Hematopoietic multipotent progenitor cell treated with erythropoietin and hydrocortisone succinate and interleukin-3 and kit ligand, for 6 days (in vitro differentiated cells): ENCODE measurements at regions not wholly inside any gene's neighbourhood (a gene's known extent, or its start where the extent isn't known, plus 50 kb on each side); places are given as distances from the start of the nearest gene placed in this dataset.
A peak's percentile ranks its signal among the peaks of the same experiment; 100 is the strongest.

ENCODE experiments used
- DNase-seq: peaks from one replicate; pipeline ENCODE4 v3.0.0-alpha.2; 2015

DNA sequence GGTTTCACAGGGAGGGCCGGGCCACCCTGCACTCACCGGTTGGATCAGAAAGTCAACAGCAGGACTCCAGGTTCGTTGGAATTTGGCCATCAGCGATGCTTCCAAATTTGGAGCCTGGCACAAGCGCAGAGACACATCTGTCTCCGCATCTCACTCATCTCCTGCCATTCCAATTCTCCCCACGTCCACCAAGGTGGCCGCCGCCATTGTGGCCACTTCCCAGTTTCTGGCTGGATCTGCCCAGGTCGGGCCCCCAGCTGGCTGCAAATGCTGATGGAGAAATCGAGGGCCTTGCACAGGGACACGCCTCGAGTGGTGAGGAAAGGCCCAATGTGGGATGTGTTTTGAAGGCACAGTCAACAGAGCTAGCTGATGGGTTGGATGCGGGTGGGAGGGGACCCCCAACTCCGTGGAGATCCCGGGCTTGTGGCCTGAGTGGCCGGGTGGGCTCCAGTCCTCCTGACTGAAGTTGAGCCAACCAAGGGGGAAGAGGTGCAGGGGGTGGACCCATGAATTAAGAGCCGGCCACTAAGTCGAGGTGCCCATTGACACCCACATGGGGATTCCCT, 102.7 kb downstream of the CRYAA start:
- no peak for DNase-seq

DNA sequence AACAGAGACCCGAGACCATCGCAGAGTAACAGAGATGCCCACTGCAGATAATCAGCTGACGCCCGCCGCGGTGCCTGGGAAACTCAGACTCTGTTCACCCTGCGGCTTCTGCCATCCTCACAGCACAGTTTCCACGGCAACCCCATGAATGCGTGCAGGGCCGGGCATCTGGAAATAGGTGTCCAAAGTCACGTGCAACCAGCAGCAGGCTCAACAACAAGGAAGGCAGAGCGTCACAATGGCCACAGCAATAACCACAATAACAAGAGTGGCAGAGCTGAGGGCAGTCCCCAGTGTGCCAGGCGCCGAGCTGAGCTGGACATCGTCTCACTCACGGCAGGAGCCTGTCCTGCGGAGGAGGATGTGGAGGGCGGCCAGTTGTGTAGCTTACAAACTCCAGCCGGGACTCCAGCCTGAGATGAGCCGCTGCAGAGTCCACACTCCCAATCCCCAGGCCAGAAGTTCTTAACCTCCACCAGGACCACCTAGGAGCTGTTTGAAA, 102.0 kb downstream of the CRYAA start:
- no peak for DNase-seq

DNA sequence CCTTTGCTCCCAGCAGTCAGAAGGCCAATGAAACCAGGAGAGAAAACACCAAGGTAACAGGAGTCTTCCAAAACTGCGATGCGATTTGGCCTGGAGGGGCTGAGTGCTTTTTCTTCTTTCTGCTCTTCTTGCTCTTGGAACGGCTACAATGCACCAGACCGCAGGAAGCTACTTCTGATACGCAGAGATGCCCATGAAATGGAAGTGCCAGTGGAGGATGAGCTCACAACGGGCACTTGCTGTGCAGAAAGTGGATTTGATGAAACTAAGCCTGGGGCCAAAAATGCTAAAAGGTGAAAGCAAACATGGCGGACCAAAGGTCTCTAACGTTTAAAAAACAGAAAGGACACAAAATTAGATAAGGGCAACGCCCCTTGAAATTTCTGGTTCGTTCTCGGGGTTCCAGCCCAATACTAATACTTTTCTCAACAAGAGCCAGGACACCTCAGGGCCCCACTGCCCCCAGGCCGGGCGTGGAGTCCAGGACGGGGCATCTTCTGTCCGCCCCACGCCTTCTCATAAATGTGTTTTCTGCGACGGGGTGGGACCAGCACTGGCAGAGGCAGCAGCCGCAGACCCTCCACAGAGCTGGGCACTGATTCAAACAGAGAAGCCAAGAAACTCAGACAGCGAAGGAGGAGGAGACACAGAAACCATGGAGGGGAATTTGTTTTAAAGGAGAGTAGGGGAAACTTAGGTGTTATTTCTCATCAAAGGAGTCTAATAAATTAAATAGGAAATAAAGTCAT, 101.3 kb downstream of the CRYAA start:
- no peak for DNase-seq

DNA sequence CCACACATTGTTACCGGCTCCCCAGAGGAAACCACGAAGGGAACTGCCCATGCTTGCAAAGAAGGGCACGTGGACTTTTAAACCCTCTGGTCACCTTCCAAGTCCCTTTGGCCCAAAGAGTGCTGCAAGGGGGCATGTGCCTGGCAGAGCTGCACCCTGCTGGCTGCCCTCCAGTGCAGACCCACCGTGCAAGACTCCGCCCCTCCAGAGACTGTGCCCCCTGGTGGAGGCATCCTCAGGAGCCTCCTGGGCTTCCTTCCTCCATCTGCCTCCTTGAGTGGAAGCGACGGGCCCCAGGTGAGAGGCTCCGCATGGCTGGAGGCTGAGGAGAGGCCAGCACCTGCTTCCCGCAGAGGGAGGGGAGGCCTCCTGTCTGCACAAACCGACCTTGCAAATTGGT, 100.6 kb downstream of the CRYAA start:
- peak; percentile 55 for DNase-seq

DNA sequence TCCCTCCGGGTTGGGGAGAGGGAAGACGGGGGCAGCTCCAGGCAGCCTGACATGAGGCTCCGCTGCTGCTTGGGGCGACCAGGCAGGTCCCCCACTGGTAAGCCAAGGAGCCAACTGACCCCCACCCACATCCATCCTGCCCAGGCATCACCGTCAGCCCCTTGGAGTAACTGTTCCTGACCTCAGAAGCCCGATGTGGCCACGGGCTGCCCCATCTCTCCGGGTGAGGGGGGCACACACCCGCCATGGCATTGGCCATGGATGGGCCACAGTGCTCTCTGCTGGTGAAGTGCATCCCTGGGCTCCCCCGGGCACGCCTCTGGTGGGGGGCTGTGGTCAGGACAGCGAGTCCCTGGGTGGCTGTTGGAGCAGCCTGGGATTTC, 100.0 kb downstream of the CRYAA start:
- no peak for DNase-seq

DNA sequence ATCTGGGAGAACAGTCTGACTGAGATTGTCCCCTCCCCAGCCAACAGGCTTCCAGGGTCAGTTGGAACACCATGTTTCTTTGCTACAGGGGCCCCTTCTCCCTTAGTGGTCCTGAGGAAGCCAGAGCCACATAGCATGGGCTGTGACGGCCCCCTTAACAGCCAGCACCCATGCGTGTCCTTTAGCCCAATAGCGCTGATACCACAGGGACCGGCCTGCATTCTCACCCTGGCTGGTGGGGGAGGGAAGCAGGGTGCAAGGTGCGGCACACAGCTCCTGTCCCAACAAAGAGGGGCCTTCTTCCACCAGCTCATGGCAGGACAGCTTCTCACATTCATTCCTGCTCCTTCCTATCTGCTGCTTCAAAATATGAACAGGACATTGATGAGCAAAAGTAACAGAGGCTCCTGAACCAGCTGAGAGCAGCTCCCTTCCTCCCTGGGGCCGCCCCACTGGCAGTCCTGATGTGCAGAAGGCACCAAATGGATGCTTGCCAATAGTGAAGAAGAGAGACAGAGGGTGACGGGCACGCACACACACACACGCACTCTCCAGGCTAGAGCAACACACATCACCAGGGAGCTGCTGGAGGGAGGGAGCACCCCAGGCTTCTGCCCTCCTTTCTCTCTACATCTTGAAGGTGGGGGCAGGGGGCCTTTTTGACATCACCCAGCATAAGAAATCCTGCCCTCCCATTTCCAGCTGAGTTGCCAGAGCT, 99.4 kb downstream of the CRYAA start:
- DNase-seq: peak; percentile 72

DNA sequence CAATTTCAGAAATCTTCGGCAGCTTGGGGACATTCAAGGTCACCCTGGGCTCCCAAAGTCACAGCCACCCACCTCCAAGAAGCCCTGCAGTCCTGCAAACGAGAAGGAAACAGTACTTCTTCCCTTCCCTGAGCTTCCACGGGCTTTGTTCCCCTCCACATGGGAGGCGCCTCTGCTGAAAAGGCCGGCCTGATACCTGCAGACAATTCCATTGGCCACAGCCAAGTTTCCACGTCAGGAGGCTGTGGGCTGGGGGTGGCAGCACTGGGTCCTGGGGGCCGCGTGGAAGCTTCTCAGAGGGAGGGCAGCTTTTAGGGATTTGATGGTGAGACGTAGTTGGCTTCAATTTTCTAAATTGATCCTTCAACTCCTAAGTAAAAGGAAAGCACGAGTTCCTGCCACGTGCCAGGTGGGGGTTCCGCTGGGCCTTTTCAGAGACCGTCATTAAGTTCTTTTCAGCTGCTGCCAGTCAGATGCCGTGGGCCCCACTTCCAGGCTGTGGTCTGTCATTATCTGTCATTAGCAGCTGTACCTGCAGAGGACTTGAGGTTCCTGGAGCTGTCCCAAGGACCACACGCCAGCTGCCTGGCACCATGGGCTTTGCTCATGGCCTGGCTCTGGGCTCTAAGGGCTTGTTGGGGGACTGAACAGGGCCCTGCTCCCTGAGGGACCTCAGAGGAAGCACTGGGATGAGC, 98.7 kb downstream of the CRYAA start:
- peak; percentile 92 for DNase-seq

DNA sequence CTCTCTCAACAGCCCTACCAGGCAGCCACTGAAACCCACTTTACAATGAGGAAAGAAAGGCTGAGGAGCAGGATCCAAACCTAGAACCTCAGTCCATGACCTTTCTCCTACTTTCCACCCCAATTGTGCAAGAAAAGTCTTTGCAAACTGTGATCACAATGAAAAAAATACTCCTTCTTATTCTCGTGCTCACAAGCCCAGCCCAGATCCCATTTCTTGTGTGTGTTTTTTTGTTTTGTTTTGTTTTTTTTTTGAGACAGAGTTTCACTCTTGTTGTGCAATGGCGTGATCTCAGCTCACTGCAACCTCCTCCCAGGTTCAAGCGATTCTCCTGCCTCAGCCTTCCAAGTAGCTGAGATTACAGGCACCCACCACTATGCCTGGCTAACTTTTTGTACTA, 97.7 kb downstream of the CRYAA start:
- DNase-seq: no peak

DNA sequence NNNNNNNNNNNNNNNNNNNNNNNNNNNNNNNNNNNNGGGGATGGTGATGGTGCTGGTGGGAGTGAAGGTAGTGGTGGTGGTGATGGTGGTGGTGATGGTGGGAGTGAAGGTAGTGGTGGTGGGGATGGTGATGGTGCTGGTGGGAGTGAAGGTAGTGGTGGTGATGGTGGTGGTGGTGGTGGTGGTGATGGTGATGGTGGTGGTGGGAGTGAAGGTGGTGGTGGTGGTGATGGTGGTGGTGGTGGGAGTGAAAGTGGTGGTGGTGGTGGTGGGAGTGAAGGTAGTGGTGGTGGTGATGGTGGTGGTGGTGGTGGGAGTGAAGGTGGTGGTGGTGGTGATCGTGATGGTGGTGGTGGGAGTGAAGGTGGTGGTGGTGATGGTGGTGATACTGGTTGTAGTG, 93.6 kb downstream of the CRYAA start:
- no peak for DNase-seq
